CD4-positive, alpha-beta T cell (primary cell): ENCODE measurements at regions not wholly inside any gene's neighbourhood (a gene's known extent, or its start where the extent isn't known, plus 50 kb on each side); places are given as distances from the start of the nearest gene placed in this dataset.

Experiments used
- ATAC-seq: fragments of 200-7000 bp; cut with Tn5 transposase; one replicate; pipeline ENCODE4 v1.10.0; 2022; ENCODE audit warnings: mild to moderate bottlenecking; ENCODE audit not compliant: poor library complexity
- CTCF ChIA-PET: fragments of 350-600 bp; sonication (Branson Sonifier 250); formaldehyde crosslinking; loops from one replicate; lab custom pipeline; 2021; ENCODE audit warnings: antibody characterized with exemption, inconsistent platforms; lab: Charles Lee
- POLR2A ChIA-PET: fragments of 350-600 bp; sonication (Branson Sonifier 250); formaldehyde crosslinking; loops from one replicate; lab custom pipeline; 2021; ENCODE audit warnings: antibody characterized with exemption, inconsistent platforms; lab: Charles Lee
- DNase-seq, 14 experiments: peaks; one replicate each; pipeline ENCODE4 v3.0.0-alpha.2; 2013 to 2020; ENCODE audit warnings: mixed read lengths in 2 of 14
- H3K27ac ChIP-seq, 2 donors: one replicate each; pipeline versions ENCODE4 v1.5.1 to v1.7.0; 2013; ENCODE audit warnings: low read length in 2 of 2, low read depth in 1 of 2, mild to moderate bottlenecking in 1 of 2
- H3K27me3 ChIP-seq, 2 experiments: 1 replicate in 1 of 2; 2 replicates in 1 of 2; pipeline versions ENCODE4 v1.6.1 to v1.7.0; 2013; ENCODE audit warnings: low read length in 2 of 2, control low read depth in 1 of 2, mild to moderate bottlenecking in 1 of 2, moderate library complexity in 1 of 2; ENCODE audit not compliant: insufficient read depth in 2 of 2, control insufficient read depth in 1 of 2
- H3K36me3 ChIP-seq: one replicate; pipeline ENCODE4 v1.6.1; 2013; ENCODE audit warnings: low read length, control low read depth; ENCODE audit not compliant: insufficient read depth
- H3K4me1 ChIP-seq: one replicate; pipeline ENCODE4 v1.6.1; 2013; ENCODE audit warnings: low read length, control low read depth; ENCODE audit not compliant: insufficient read depth
- H3K4me3 ChIP-seq: one replicate; pipeline ENCODE4 v1.5.1; 2013; ENCODE audit warnings: mild to moderate bottlenecking, low read length, moderate library complexity
- H3K9me3 ChIP-seq, 2 experiments: 1 replicate in 1 of 2; 2 replicates in 1 of 2; pipeline versions ENCODE4 v1.6.1 to v1.7.0; 2013; ENCODE audit warnings: low read length in 2 of 2, mild to moderate bottlenecking in 2 of 2, control low read depth in 1 of 2, moderate library complexity in 1 of 2; ENCODE audit not compliant: control insufficient read depth in 1 of 2, insufficient read depth in 1 of 2
- H3K27ac Mint-ChIP-seq: one replicate; pipeline ENCODE4 v1.8.0; 2020; ENCODE audit warnings: mixed read lengths
- H3K27me3 Mint-ChIP-seq: one replicate; pipeline ENCODE4 v1.8.0; 2021; ENCODE audit warnings: mixed read lengths
- H3K36me3 Mint-ChIP-seq: one replicate; pipeline ENCODE4 v1.8.0; 2021; ENCODE audit warnings: low read depth, mixed read lengths
- H3K4me1 Mint-ChIP-seq: one replicate; pipeline ENCODE4 v1.8.0; 2021; ENCODE audit warnings: low read depth, mixed read lengths
- H3K4me3 Mint-ChIP-seq: one replicate; pipeline ENCODE4 v1.8.0; 2020; ENCODE audit warnings: mild to moderate bottlenecking, mixed read lengths
- H3K9me3 Mint-ChIP-seq: one replicate; pipeline ENCODE4 v1.8.0; 2020; ENCODE audit warnings: mixed read lengths
- CTCF ChIP-seq: fragments of 200-600 bp; IDR thresholded peaks from one replicate; pipeline ENCODE4 v1.8.0; 2022; ENCODE audit warnings: antibody characterized with exemption, mild to moderate bottlenecking
- intact Hi-C, 2 experiments: fragments of 100-400 bp; cut with DNase I in 1 of 2; cut with micrococcal nuclease in 1 of 2; formaldehyde crosslinking; loops; one replicate each; pipeline versions ENCODE4 v1.15.1 to v1.9.0; 2023 to 2025; cut with DNase I, micrococcal nuclease

- ChIA-PET POLR2A (no interaction called here), CTCF (no interaction called here)
- Mint-ChIP-seq H3K4me1 (no peaks in the 10 kb centered on the region), H3K27me3 (no peaks in the 10 kb centered on the region), H3K4me3 (no peak overlapping the region), H3K36me3 (no peaks in the 10 kb centered on the region), H3K27ac (no peak overlapping the region), H3K9me3 (no peaks in the 10 kb centered on the region)
- intact Hi-C loops, result no loop called here
- ATAC-seq (no peak), DNase-seq (no peak)
- Histone ChIP-seq H3K4me3 (no peak overlapping the region), H3K9me3 (no peaks in the 10 kb centered on the region), H3K36me3 (no peaks in the 10 kb centered on the region), H3K27me3 (no peaks in the 10 kb centered on the region), H3K27ac (no peak overlapping the region), H3K4me1 (no peaks in the 10 kb centered on the region)
- TF ChIP-seq CTCF, result no peak
Measured at GRCh38 chr9:86591472-86591871, 237.3 kb upstream of the TUT7 start.

- Histone ChIP-seq H3K4me3 (no peak overlapping the region), H3K27ac (no peak overlapping the region), H3K9me3 (no peaks in the 10 kb centered on the region), H3K4me1 (no peaks in the 10 kb centered on the region), H3K27me3 (no peaks in the 10 kb centered on the region), H3K36me3 (no peaks in the 10 kb centered on the region)
- Mint-ChIP-seq H3K36me3 (no peaks in the 10 kb centered on the region), H3K27ac (no peak overlapping the region), H3K9me3 (no peaks in the 10 kb centered on the region), H3K4me1 (no peaks in the 10 kb centered on the region), H3K27me3 (no peaks in the 10 kb centered on the region), H3K4me3 (no peak overlapping the region)
- intact Hi-C loops, result no loop called here
- ChIA-PET POLR2A (no interaction called here), CTCF (no interaction called here)
- no peak for TF ChIP-seq CTCF
- no peak for ATAC-seq
- no peak for DNase-seq
Measured at GRCh38 chr9:86589730-86590129, 235.5 kb upstream of the TUT7 start.

GRCh38 chr9:86589273-86589672, 235.1 kb upstream of the TUT7 start:
- no peaks in the 10 kb centered on the region for H3K9me3 Mint-ChIP-seq
- H3K36me3 Mint-ChIP-seq, result no peaks in the 10 kb centered on the region
- CTCF ChIA-PET, result no interaction called here
- Histone ChIP-seq H3K9me3 (no peaks in the 10 kb centered on the region), H3K4me1 (no peaks in the 10 kb centered on the region), H3K4me3 (no peak overlapping the region), H3K36me3 (no peaks in the 10 kb centered on the region), H3K27ac (no peak overlapping the region), H3K27me3 (no peaks in the 10 kb centered on the region)
- no peak for TF ChIP-seq CTCF
- POLR2A ChIA-PET, result no interaction called here
- H3K27ac Mint-ChIP-seq, result no peak overlapping the region
- DNase-seq (no peak), ATAC-seq (no peak)
- intact Hi-C loops, result no loop called here
- no peaks in the 10 kb centered on the region for H3K27me3 Mint-ChIP-seq
- no peak overlapping the region for H3K4me3 Mint-ChIP-seq
- no peaks in the 10 kb centered on the region for H3K4me1 Mint-ChIP-seq
